Panc1 (cell line): ENCODE measurements at regions not wholly inside any gene's neighbourhood (a gene's known extent, or its start where the extent isn't known, plus 50 kb on each side); places are given as distances from the start of the nearest gene placed in this dataset.

Experiments
- CTCF ChIP-seq: fragments of 450-650 bp; IDR thresholded peaks from 2 replicates; pipeline ENCODE4 v1.5.1; 2017; ENCODE audit warnings: mild to moderate bottlenecking
- POLR2AphosphoS5 ChIP-seq: IDR thresholded peaks from 2 replicates; pipeline ENCODE4 v1.6.1; 2012; ENCODE audit warnings: mild to moderate bottlenecking, low read depth, low read length, moderate library complexity
- REST ChIP-seq, 2 experiments: IDR thresholded peaks; 2 replicates each; pipeline ENCODE4 v1.6.1; 2011 to 2012; ENCODE audit warnings: low read depth in 2 of 2, control low read depth in 1 of 2, low read length in 1 of 2, mild to moderate bottlenecking in 1 of 2, moderate library complexity in 1 of 2; ENCODE audit not compliant: insufficient read depth in 1 of 2
- SIN3A ChIP-seq: IDR thresholded peaks from 2 replicates; pipeline ENCODE4 v1.6.1; 2012; ENCODE audit warnings: low read depth, mild to moderate bottlenecking, low read length, moderate library complexity, borderline replicate concordance; ENCODE audit not compliant: insufficient read depth
- TCF7L2 ChIP-seq: IDR thresholded peaks from 2 replicates; pipeline ENCODE4 v1.6.1; 2011; ENCODE audit warnings: mild to moderate bottlenecking, low read depth, low read length, inconsistent platforms

- TF ChIP-seq CTCF: no peak
- TF ChIP-seq TCF7L2: no peak
- TF ChIP-seq POLR2AphosphoS5: no peak
- TF ChIP-seq SIN3A: no peak
- no peak for TF ChIP-seq REST (IDR thresholded peaks at IDR 0.05; ENCODE audit: insufficient read depth in 1 of 2, low read depth in 2 of 2, low read length in 1 of 2)
These were observed 818.8 kb downstream of the MAT2B start for GRCh38 chr5:164324239-164324638.
